ENCODE measurements at regions not wholly inside any gene's neighbourhood (a gene's known extent, or its start where the extent isn't known, plus 50 kb on each side); places are given as distances from the start of the nearest gene placed in this dataset.
A peak's percentile ranks its signal among the peaks of the same experiment; 100 is the strongest.

GRCh38 chr6:43867996-43868395 lies 98.0 kb downstream of the VEGFA start:
- peak in 1 of 2 donors; percentile 5 for DNase-seq
- WGBS, 3 donors: 94 to 98% (median 95%) methylated on average over 5 of the region's 5 CpGs

DNA sequence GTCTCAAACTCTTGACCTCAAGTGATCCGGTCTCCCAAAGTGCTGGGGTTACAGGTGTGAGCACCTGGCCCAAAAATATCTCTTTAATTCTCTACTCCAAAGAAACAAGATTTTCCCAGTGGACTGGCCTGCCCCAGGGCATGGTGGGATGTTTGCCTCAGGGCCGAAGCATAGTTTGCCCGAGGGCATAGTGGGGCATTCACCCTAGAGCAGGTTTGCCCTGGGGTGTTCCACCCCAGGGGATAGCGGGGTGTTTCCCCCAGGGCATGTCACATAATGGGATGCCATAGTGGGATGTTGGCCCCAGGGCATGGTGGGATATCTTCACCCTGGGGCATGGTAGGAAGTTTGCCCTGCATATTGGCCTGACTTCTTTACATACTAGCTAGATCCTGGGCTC lies 97.2 kb downstream of the VEGFA start:
- WGBS, 3 donors: 93 to 97% (median 96%) methylated on average over 4 of the region's 4 CpGs
- Histone ChIP-seq H3K9me3 (no peaks in the 10 kb centered on the region), H3K27me3 (ENCODE audit: insufficient read depth in 3 of 3, low read length in 2 of 3) (no peaks in the 10 kb centered on the region), H3K4me3 (no peak overlapping the region), H3K27ac (no peak overlapping the region), H3K4me1 (peaks cover 7% of the 10 kb centered on the region), H3K36me3 (ENCODE audit: insufficient read depth in 1 of 2, low read depth in 1 of 2) (no peaks in the 10 kb centered on the region)
- intact Hi-C loops (cut with DNase I): no loop called here
- TF ChIP-seq, protein P1, sequence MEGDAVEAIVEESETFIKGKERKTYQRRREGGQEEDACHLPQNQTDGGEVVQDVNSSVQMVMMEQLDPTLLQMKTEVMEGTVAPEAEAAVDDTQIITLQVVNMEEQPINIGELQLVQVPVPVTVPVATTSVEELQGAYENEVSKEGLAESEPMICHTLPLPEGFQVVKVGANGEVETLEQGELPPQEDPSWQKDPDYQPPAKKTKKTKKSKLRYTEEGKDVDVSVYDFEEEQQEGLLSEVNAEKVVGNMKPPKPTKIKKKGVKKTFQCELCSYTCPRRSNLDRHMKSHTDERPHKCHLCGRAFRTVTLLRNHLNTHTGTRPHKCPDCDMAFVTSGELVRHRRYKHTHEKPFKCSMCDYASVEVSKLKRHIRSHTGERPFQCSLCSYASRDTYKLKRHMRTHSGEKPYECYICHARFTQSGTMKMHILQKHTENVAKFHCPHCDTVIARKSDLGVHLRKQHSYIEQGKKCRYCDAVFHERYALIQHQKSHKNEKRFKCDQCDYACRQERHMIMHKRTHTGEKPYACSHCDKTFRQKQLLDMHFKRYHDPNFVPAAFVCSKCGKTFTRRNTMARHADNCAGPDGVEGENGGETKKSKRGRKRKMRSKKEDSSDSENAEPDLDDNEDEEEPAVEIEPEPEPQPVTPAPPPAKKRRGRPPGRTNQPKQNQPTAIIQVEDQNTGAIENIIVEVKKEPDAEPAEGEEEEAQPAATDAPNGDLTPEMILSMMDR (IDR thresholded peaks at IDR 0.05): no peak
- DNase-seq (peak in 1 of 2 donors; percentile 27), ATAC-seq (no peak)

More at GRCh38 chr6:43867996-43868395, 98.0 kb downstream of the VEGFA start:
- peaks cover 7% of the 10 kb centered on the region for H3K4me1 ChIP-seq
- no peaks in the 10 kb centered on the region for H3K9me3 ChIP-seq
- intact Hi-C loops (cut with DNase I): no loop called here
- H3K27me3 ChIP-seq (ENCODE audit: insufficient read depth in 3 of 3, low read length in 2 of 3): no peaks in the 10 kb centered on the region
- no peak overlapping the region for H3K4me3 ChIP-seq
- TF ChIP-seq, protein P1 (IDR thresholded peaks at IDR 0.05): no peak
- H3K36me3 ChIP-seq (ENCODE audit: insufficient read depth in 1 of 2, low read depth in 1 of 2): no peaks in the 10 kb centered on the region
- H3K27ac ChIP-seq: no peak overlapping the region
- ATAC-seq: no peak

DNA sequence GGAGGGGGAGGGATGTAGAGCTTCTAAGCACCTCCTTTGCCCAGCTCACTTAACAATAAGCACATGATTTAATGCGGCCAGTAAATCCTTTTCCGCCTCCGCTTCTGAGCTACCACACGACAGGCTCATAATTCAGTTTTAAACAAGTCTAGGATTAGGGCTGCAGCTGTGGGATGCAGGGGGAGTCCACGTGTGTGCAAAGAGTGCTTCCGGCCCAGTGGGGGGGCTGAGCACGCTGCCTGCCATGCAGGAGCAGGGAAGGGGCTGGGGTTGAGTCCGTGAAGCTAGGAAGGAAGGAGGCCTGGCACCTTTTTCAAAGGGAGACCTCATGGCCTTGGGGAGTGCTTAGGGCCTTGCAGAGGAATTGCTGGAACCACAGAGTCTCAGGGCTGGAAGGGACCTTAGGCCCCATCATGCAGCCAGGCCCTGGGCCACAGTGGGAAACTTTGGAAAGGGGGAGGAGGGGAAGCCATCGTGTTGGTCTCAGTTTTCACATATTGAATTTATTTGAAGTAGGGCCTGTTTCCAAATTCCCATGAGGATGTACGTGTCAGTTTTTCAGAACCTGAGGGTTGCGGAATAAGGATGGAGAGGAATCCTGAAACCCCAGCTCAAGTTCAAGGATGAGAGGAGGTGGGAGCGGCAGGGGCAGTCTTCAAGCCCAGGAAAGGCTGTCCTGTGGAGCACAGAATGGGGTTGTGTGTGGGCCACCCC lies 96.1 kb downstream of the VEGFA start:
- intact Hi-C loops (cut with DNase I): no loop called here
- Histone ChIP-seq H3K9me3 (no peaks in the 10 kb centered on the region), H3K27ac (no peak overlapping the region), H3K36me3 (ENCODE audit: insufficient read depth in 1 of 2, low read depth in 1 of 2) (no peaks in the 10 kb centered on the region), H3K4me3 (no peak overlapping the region), H3K27me3 (ENCODE audit: insufficient read depth in 3 of 3, low read length in 2 of 3) (no peaks in the 10 kb centered on the region), H3K4me1 (peaks cover 7% of the 10 kb centered on the region)
- TF ChIP-seq, protein P1 (IDR thresholded peaks at IDR 0.05): no peak
- 79 to 85% (median 80%) methylated on average over 12 of the region's 12 CpGs for WGBS, 3 donors
- DNase-seq (peak in 1 of 2 donors; percentile 23), ATAC-seq (no peak)

- H3K27me3 ChIP-seq (ENCODE audit: insufficient read depth in 3 of 3, low read length in 2 of 3): no peaks in the 10 kb centered on the region
- DNase-seq (peak in 1 of 2 donors; percentile 39), ATAC-seq (no peak)
- TF ChIP-seq, protein P1 (IDR thresholded peaks at IDR 0.05): no peak
- H3K9me3 ChIP-seq: no peaks in the 10 kb centered on the region
- peaks cover 7% of the 10 kb centered on the region for H3K4me1 ChIP-seq
- no peak overlapping the region for H3K4me3 ChIP-seq
- intact Hi-C loops (cut with DNase I): no loop called here
- WGBS, 3 donors: 81 to 83% (median 81%) methylated on average over 4 of the region's 4 CpGs
- no peaks in the 10 kb centered on the region for H3K36me3 ChIP-seq (ENCODE audit: insufficient read depth in 1 of 2, low read depth in 1 of 2)
- no peak overlapping the region for H3K27ac ChIP-seq
Measured at GRCh38 chr6:43865086-43865485, 95.1 kb downstream of the VEGFA start.

- Histone ChIP-seq H3K9me3 (no peaks in the 10 kb centered on the region), H3K4me3 (no peak overlapping the region), H3K36me3 (ENCODE audit: insufficient read depth in 1 of 2, low read depth in 1 of 2) (no peaks in the 10 kb centered on the region), H3K27me3 (ENCODE audit: insufficient read depth in 3 of 3, low read length in 2 of 3) (no peaks in the 10 kb centered on the region), H3K4me1 (no peaks in the 10 kb centered on the region), H3K27ac (no peak overlapping the region)
- intact Hi-C loops (cut with DNase I): no loop called here
- no peak for DNase-seq
- WGBS, 3 donors: 80 to 90% (median 87%) methylated on average over 2 of the region's 2 CpGs
- no peak for ATAC-seq
- TF ChIP-seq, protein P1 (IDR thresholded peaks at IDR 0.05): no peak
Measured at GRCh38 chr6:43862925-43863324, 92.9 kb downstream of the VEGFA start.
